ENCODE measurements at regions not wholly inside any gene's neighbourhood (a gene's known extent, or its start where the extent isn't known, plus 50 kb on each side); places are given as distances from the start of the nearest gene placed in this dataset.

GRCh38 chr10:55203319-55203718 lies 402.3 kb upstream of the PCDH15 start:
- Histone ChIP-seq H3K9me3 (ENCODE audit: insufficient read depth in 2 of 2, low read depth in 1 of 2, low read length in 1 of 2) (peaks cover 0 to 6% of the 10 kb centered on the region in 2 experiments; a peak in 1 of 4 replicates), H2AK5ac (ENCODE audit: low read depth, low read length) (no peak overlapping the region), H3K14ac (ENCODE audit: insufficient read length) (no peak overlapping the region), H2BK15ac (ENCODE audit: low read length) (no peak overlapping the region), H3K9ac (replicated peaks in 1 of 4; ENCODE audit: extremely low read depth in 1 of 4, low read depth in 3 of 4, low read length in 3 of 4) (no peak overlapping the region), H3K4me3 (ENCODE audit: extremely low read depth in 1 of 4, insufficient read depth in 2 of 4, low read depth in 3 of 4, low read length in 4 of 4) (no peak overlapping the region), H3K23ac (ENCODE audit: insufficient read length) (no peak overlapping the region), H3K4me2 (ENCODE audit: insufficient read depth in 1 of 2, low read depth in 2 of 2, low read length in 2 of 2) (no peak overlapping the region), H3K79me1 (ENCODE audit: low read depth, low read length) (no peaks in the 10 kb centered on the region), H3K18ac (ENCODE audit: extremely low read depth, low read length) (no peak overlapping the region), H2BK20ac (ENCODE audit: low read length) (no peak overlapping the region), H2BK5ac (ENCODE audit: low read depth, low read length) (no peak overlapping the region), H3K4me1 (replicated peaks in 1 of 4; ENCODE audit: control insufficient read depth in 3 of 4, insufficient read depth in 4 of 4, low read length in 3 of 4) (no peaks in the 10 kb centered on the region), H2BK120ac (replicated peaks; ENCODE audit: low read depth, low read length) (no peak overlapping the region), H3K56ac (replicated peaks; ENCODE audit: insufficient read length, low read depth, low read length) (no peak overlapping the region), H3K79me2 (ENCODE audit: control insufficient read depth in 1 of 2, insufficient read depth in 2 of 2, low read length in 2 of 2) (no peaks in the 10 kb centered on the region), H2BK12ac (ENCODE audit: low read depth, low read length) (no peak overlapping the region), H3K23me2 (ENCODE audit: low read depth, low read length) (no peaks in the 10 kb centered on the region), H3K4ac (replicated peaks; ENCODE audit: insufficient read length, low read depth, low read length) (no peak overlapping the region), H4K8ac (ENCODE audit: extremely low read depth, insufficient read depth, low read length) (no peak overlapping the region), H3K27ac (ENCODE audit: low read depth, low read length) (no peak overlapping the region), H4K5ac (ENCODE audit: insufficient read length, low read depth, low read length) (no peak overlapping the region), H3K36me3 (ENCODE audit: control insufficient read depth in 2 of 4, insufficient read depth in 4 of 4, low read length in 3 of 4) (no peaks in the 10 kb centered on the region), H2AFZ (ENCODE audit: low read length) (no peak overlapping the region), H4K91ac (replicated peaks; ENCODE audit: insufficient read length, low read length) (no peak overlapping the region), H3K27me3 (replicated peaks in 1 of 4; ENCODE audit: control insufficient read depth in 3 of 4, extremely low read depth in 1 of 4, insufficient read depth in 3 of 4, low read length in 3 of 4) (no peaks in the 10 kb centered on the region), H4K20me1 (replicated peaks in 1 of 2; ENCODE audit: control insufficient read depth in 1 of 2, insufficient read depth in 2 of 2, low read length in 2 of 2) (no peaks in the 10 kb centered on the region)
- POLR2A ChIA-PET (ENCODE audit: partially characterized antibody) = no interaction called here
- no peak for FAIRE-seq
- CTCF ChIA-PET (ENCODE audit: partially characterized antibody) = no interaction called here
- no peak for DNase-seq (ENCODE audit: low read depth in 1 of 2, low spot score in 2 of 2)
- 95% methylated on average over 3 of the region's 3 CpGs; no CpG with 5 or more reads in 1 of the 2 experiments for WGBS, 2 experiments (ENCODE audit: extremely low coverage in 1 of 2, insufficient coverage in 1 of 2, insufficient read length in 1 of 2, insufficient replicate concordance in 2 of 2, low coverage in 1 of 2, low lambda C conversion rate in 2 of 2, missing lambda C conversion rate in 1 of 2)
- no peak for TF ChIP-seq SIRT6 (IDR thresholded peaks at IDR 0.05; ENCODE audit: low read length)

Measured in H1 (cell line).